ENCODE measurements at regions not wholly inside any gene's neighbourhood (a gene's known extent, or its start where the extent isn't known, plus 50 kb on each side); places are given as distances from the start of the nearest gene placed in this dataset.

GRCh38 chr2:49621016-49621415 is 466.7 kb upstream of the FSHR start:
- TF ChIP-seq, protein P1, sequence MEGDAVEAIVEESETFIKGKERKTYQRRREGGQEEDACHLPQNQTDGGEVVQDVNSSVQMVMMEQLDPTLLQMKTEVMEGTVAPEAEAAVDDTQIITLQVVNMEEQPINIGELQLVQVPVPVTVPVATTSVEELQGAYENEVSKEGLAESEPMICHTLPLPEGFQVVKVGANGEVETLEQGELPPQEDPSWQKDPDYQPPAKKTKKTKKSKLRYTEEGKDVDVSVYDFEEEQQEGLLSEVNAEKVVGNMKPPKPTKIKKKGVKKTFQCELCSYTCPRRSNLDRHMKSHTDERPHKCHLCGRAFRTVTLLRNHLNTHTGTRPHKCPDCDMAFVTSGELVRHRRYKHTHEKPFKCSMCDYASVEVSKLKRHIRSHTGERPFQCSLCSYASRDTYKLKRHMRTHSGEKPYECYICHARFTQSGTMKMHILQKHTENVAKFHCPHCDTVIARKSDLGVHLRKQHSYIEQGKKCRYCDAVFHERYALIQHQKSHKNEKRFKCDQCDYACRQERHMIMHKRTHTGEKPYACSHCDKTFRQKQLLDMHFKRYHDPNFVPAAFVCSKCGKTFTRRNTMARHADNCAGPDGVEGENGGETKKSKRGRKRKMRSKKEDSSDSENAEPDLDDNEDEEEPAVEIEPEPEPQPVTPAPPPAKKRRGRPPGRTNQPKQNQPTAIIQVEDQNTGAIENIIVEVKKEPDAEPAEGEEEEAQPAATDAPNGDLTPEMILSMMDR (IDR thresholded peaks at IDR 0.05) = no peak
- TF ChIP-seq POLR2A (IDR thresholded peaks at IDR 0.05) = no peak
- no peak for TF ChIP-seq EP300 (IDR thresholded peaks at IDR 0.05)

Measured in ovary (tissue), 3 donors.